ENCODE measurements at regions not wholly inside any gene's neighbourhood (a gene's known extent, or its start where the extent isn't known, plus 50 kb on each side); places are given as distances from the start of the nearest gene placed in this dataset.
A peak's percentile ranks its signal among the peaks of the same experiment; 100 is the strongest.
"Not testable (repeated sequence)": the region's sequence is repeated elsewhere in the genome, so short reads cannot be mapped to it uniquely, and the experiment has no call there.

- DNase-seq: peak; percentile 70
Measured at GRCh38 chr13:110006304-110006703, 219.9 kb upstream of the IRS2 start.

- DNase-seq: no peak
Measured at GRCh38 chr13:110005563-110005962, 219.2 kb upstream of the IRS2 start.

- no peak for DNase-seq
Measured at GRCh38 chr13:110004814-110005213, 218.4 kb upstream of the IRS2 start.

GRCh38 chr13:110001670-110002275 lies 215.4 kb upstream of the IRS2 start:
- DNase-seq: no peak

GRCh38 chr13:110000534-110001345 lies 214.4 kb upstream of the IRS2 start:
- no peak for DNase-seq

GRCh38 chr13:109999659-110000533 lies 213.5 kb upstream of the IRS2 start:
- DNase-seq: no peak

GRCh38 chr13:109998684-109999533 lies 212.5 kb upstream of the IRS2 start:
- DNase-seq: no peak

- no peak for DNase-seq
Measured at GRCh38 chr13:109998037-109998436, 211.7 kb upstream of the IRS2 start.

GRCh38 chr13:109997056-109997595 lies 210.7 kb upstream of the IRS2 start:
- DNase-seq: not testable (repeated sequence)

GRCh38 chr13:109996404-109996960 lies 210.1 kb upstream of the IRS2 start:
- no peak for DNase-seq

GRCh38 chr13:109995578-109995977 lies 209.2 kb upstream of the IRS2 start:
- DNase-seq: no peak

- no peak for DNase-seq
Measured at GRCh38 chr13:109990296-109990695, 203.9 kb upstream of the IRS2 start.

- no peak for DNase-seq
Measured at GRCh38 chr13:109989686-109990085, 203.3 kb upstream of the IRS2 start.

- no peak for DNase-seq
Measured at GRCh38 chr13:109989155-109989554, 202.8 kb upstream of the IRS2 start.

- DNase-seq: no peak
Measured at GRCh38 chr13:109986851-109987250, 200.5 kb upstream of the IRS2 start.

- DNase-seq: no peak
Measured at GRCh38 chr13:109985871-109986450, 199.6 kb upstream of the IRS2 start.

- DNase-seq: no peak
Measured at GRCh38 chr13:109983447-109983846, 197.1 kb upstream of the IRS2 start.

- DNase-seq: no peak
Measured at GRCh38 chr13:109981000-109981399, 194.6 kb upstream of the IRS2 start.

- not testable (repeated sequence) for DNase-seq
Measured at GRCh38 chr13:109979676-109980075, 193.3 kb upstream of the IRS2 start.

GRCh38 chr13:109979228-109979627 lies 192.8 kb upstream of the IRS2 start:
- DNase-seq: no peak

- no peak for DNase-seq
Measured at GRCh38 chr13:109977212-109977968, 191.0 kb upstream of the IRS2 start.
